ENCODE measurements at regions not wholly inside any gene's neighbourhood (a gene's known extent, or its start where the extent isn't known, plus 50 kb on each side); places are given as distances from the start of the nearest gene placed in this dataset.

DNA sequence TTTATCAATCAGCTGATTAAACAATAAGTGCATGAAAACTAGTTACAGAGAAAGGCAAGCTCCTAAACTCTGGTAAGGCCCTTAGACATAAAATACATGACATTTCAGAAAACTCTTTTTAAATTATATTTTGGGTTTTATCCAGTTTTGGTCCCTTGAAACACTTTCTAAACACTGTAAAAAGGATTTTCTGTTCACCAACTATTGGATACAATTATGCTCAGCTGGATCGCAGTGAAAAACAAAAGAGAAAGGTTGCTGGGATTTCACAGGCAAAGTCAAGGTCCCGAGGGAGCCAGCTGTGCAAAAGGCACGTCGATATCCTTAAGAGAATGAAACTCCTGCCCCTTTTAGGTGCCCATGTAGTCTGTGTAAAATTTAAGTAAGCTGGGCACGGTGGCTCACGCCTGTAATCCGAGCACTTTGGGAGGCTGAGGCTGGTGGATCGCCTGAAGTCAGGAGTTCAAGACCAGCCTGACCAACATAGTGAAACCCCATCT, 1018.4 kb upstream of the INTU start:
- Histone ChIP-seq H3K27me3 (ENCODE audit: control insufficient read depth in 2 of 2, insufficient read depth in 2 of 2, low read length in 2 of 2) (no peaks in the 10 kb centered on the region), H4K20me1 (replicated peaks; ENCODE audit: control insufficient read depth, extremely low read depth, insufficient read depth, low read length) (no peaks in the 10 kb centered on the region), H3K27ac (ENCODE audit: insufficient read depth, low read depth, low read length) (no peak overlapping the region), H3K9ac (replicated peaks; ENCODE audit: extremely low read depth, insufficient read depth, low read length) (no peak overlapping the region), H3K4me3 (replicated peaks in 1 of 3; ENCODE audit: insufficient read depth in 1 of 3, low read depth in 1 of 3, low read length in 3 of 3) (no peak overlapping the region), H3K36me3 (ENCODE audit: control insufficient read depth in 2 of 2, extremely low read depth in 1 of 2, insufficient read depth in 2 of 2, low read length in 2 of 2) (no peaks in the 10 kb centered on the region), H3K4me2 (ENCODE audit: insufficient read depth, low read length) (no peak overlapping the region), H3K4me1 (ENCODE audit: control insufficient read depth, extremely low read depth, insufficient read depth, low read length) (no peaks in the 10 kb centered on the region), H3K79me2 (ENCODE audit: control insufficient read depth, insufficient read depth, low read length) (no peaks in the 10 kb centered on the region), H2AFZ (ENCODE audit: low read depth, low read length) (no peak overlapping the region), H3K9me3 (replicated peaks; ENCODE audit: control insufficient read depth, insufficient read depth, low read length) (no peaks in the 10 kb centered on the region), H3K9me1 (replicated peaks; ENCODE audit: control insufficient read depth, extremely low read depth, insufficient read depth, low read length) (no peaks in the 10 kb centered on the region)
- intact Hi-C loops (cut with micrococcal nuclease) (no loop called here), dilution Hi-C loops (cut with MboI; ENCODE audit: extremely low pct_ligation_motif_present, low sequenced_read_pairs) (no loop called here)
- DNase-seq (ENCODE audit: low read depth, low spot score) (no peak), FAIRE-seq (no peak)
- ChIA-PET CTCF (interaction anchor here (0.7 to 1.4 kb wide), 3 partner anchors 9 to 22 kb away, joined by 3 to 7 read pairs (median 3); no protein-coding TSS in a partner anchor), POLR2A (no interaction called here)
- TF ChIP-seq GATA2 (IDR thresholded peaks at IDR 0.05; ENCODE audit: insufficient read depth, insufficient read length, low read depth, low read length) = no peak
- TF ChIP-seq, protein P1, sequence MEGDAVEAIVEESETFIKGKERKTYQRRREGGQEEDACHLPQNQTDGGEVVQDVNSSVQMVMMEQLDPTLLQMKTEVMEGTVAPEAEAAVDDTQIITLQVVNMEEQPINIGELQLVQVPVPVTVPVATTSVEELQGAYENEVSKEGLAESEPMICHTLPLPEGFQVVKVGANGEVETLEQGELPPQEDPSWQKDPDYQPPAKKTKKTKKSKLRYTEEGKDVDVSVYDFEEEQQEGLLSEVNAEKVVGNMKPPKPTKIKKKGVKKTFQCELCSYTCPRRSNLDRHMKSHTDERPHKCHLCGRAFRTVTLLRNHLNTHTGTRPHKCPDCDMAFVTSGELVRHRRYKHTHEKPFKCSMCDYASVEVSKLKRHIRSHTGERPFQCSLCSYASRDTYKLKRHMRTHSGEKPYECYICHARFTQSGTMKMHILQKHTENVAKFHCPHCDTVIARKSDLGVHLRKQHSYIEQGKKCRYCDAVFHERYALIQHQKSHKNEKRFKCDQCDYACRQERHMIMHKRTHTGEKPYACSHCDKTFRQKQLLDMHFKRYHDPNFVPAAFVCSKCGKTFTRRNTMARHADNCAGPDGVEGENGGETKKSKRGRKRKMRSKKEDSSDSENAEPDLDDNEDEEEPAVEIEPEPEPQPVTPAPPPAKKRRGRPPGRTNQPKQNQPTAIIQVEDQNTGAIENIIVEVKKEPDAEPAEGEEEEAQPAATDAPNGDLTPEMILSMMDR (IDR thresholded peaks at IDR 0.05; ENCODE audit: extremely low read depth in 1 of 2, insufficient read depth in 1 of 2, low read depth in 1 of 2, low read length in 2 of 2) = no peak
- no peak for TF ChIP-seq MAX (IDR thresholded peaks at IDR 0.05; ENCODE audit: insufficient read depth, insufficient read length)
- no peak for TF ChIP-seq POLR2AphosphoS5 (IDR thresholded peaks at IDR 0.05; ENCODE audit: insufficient read depth, low read depth, low read length)
- no peak for TF ChIP-seq POLR2A (IDR thresholded peaks at IDR 0.05; ENCODE audit: low read depth, low read length)
- TF ChIP-seq JUN (IDR thresholded peaks at IDR 0.05; ENCODE audit: borderline replicate concordance, insufficient read depth, insufficient read length, low read depth) = no peak
- no peak for TF ChIP-seq FOS (IDR thresholded peaks at IDR 0.05; ENCODE audit: borderline replicate concordance, insufficient read depth, low read length)
- no peak for TF ChIP-seq MYC (IDR thresholded peaks at IDR 0.05; ENCODE audit: low read depth, low read length)
- no TSS peak for BruUV-seq (replicated peaks)
